Thyroid gland (tissue), 4 donors: ENCODE measurements at regions not wholly inside any gene's neighbourhood (a gene's known extent, or its start where the extent isn't known, plus 50 kb on each side); places are given as distances from the start of the nearest gene placed in this dataset.

Source experiments
- DNase-seq, 2 donors: peaks; one replicate each; pipeline ENCODE4 v3.0.0-alpha.2; 2019
- H3K27ac ChIP-seq, 3 donors: fragments of 200-600 bp; sonication (generic); 1 replicate in 2 of 3; 2 replicates in 1 of 3; pipeline ENCODE4 v1.5.1; 2016 to 2019; ENCODE audit warnings: mild to moderate bottlenecking in 1 of 3, moderate library complexity in 1 of 3
- H3K27me3 ChIP-seq: fragments of 200-600 bp; sonication (generic); one replicate; pipeline ENCODE4 v1.5.1; 2019
- H3K36me3 ChIP-seq, 2 donors: fragments of 200-600 bp; sonication (generic); one replicate each; pipeline ENCODE4 v1.5.1; 2016 to 2019
- H3K4me1 ChIP-seq, 2 donors: fragments of 200-600 bp; sonication (generic); one replicate each; pipeline ENCODE4 v1.5.1; 2017 to 2019
- H3K4me3 ChIP-seq, 3 donors: fragments of 200-600 bp; sonication (generic); replicated peaks in 1 of 3; 1 replicate in 2 of 3; 2 replicates in 1 of 3; pipeline ENCODE4 v1.5.1; 2016; ENCODE audit warnings: mild to moderate bottlenecking in 1 of 3
- H3K9me3 ChIP-seq: fragments of 200-600 bp; sonication (generic); one replicate; pipeline ENCODE4 v1.5.1; 2017
- POLR2A ChIP-seq, 2 donors: fragments of 450-650 bp; IDR thresholded peaks; one replicate each; pipeline ENCODE4 v1.6.1; 2017; ENCODE audit warnings: antibody characterized with exemption in 2 of 2, mild to moderate bottlenecking in 2 of 2, moderate library complexity in 1 of 2
- WGBS, 2 donors: methylation state at CpG; one replicate each; pipeline ENCODE4 v1.1.5; 2017; 5-methylcytosine and 5-hydroxymethylcytosine counted together
- intact Hi-C: fragments of 100-400 bp; cut with DNase I; formaldehyde crosslinking; loops from one replicate; pipeline ENCODE4 v1.15.1; 2023
- TF ChIP-seq, protein P1 (sequence below), 6 experiments: fragments of 200-600 bp in 3 of 6; fragments of 450-650 bp in 3 of 6; sonication (generic) in 3 of 6; IDR thresholded peaks; one replicate each; pipeline ENCODE4 v1.5.1; 2016 to 2019; ENCODE audit warnings: antibody characterized with exemption in 6 of 6, mild to moderate bottlenecking in 2 of 6, inconsistent platforms in 1 of 6, moderate library complexity in 1 of 6

DNA sequence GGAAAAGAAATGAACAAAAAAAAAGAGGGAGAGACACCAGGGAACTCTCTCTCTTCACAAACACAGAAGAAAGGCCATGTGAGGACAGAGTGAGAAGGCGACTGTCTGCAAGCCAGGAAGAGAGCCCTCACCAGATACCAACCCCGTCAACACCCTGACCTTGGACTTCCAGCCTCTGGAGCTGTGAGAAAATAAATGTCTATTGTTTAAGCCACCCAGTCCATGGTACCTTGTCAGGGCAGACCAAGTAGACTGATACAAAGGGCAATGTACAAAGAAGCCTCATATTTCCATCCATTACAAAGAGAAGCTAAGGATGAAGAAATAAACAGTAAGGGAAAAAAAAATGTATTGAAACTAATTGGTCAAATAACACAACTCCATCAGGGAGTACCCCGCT is 146.6 kb downstream of the ZNF281 start:
- Histone ChIP-seq H3K9me3 (no peaks in the 10 kb centered on the region), H3K4me3 (no peak overlapping the region), H3K27me3 (no peaks in the 10 kb centered on the region), H3K4me1 (no peaks in the 10 kb centered on the region), H3K27ac (no peak overlapping the region), H3K36me3 (no peaks in the 10 kb centered on the region)
- no peak for DNase-seq
- 90 to 92% methylated on average over 3 of the region's 3 CpGs for WGBS, 2 donors
- TF ChIP-seq, protein P1, sequence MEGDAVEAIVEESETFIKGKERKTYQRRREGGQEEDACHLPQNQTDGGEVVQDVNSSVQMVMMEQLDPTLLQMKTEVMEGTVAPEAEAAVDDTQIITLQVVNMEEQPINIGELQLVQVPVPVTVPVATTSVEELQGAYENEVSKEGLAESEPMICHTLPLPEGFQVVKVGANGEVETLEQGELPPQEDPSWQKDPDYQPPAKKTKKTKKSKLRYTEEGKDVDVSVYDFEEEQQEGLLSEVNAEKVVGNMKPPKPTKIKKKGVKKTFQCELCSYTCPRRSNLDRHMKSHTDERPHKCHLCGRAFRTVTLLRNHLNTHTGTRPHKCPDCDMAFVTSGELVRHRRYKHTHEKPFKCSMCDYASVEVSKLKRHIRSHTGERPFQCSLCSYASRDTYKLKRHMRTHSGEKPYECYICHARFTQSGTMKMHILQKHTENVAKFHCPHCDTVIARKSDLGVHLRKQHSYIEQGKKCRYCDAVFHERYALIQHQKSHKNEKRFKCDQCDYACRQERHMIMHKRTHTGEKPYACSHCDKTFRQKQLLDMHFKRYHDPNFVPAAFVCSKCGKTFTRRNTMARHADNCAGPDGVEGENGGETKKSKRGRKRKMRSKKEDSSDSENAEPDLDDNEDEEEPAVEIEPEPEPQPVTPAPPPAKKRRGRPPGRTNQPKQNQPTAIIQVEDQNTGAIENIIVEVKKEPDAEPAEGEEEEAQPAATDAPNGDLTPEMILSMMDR (IDR thresholded peaks at IDR 0.05) = no peak
- no peak for TF ChIP-seq POLR2A (IDR thresholded peaks at IDR 0.05)
- intact Hi-C loops = no loop called here

DNA sequence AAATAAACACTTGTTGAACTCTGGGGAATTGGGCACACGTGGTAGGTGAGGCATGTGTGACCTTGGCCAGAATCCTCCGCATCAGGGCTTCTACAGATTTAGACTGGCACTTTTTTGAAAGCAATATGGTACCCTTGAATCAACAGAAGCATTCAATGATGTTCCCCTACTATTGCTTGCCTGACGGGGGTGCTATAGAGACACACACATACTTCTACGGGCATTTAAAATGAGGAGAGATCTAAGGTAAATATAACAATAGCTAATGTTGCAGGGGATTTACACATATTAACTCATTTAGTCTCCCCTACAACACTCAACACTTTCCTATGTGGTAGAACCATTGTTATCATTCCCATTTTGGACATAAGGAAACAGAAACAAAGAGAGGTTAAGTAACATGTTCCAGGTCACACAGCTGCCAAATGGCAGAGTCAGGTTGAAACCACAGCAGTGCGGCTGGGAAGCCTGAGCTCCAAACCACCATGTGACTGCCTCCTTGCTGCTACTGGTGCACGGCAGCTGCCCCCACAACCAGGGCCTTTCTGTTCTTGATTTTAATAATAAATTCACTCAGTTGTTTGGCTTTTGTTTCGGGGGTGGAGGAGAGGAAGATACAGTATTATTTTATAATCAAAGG is 147.4 kb downstream of the ZNF281 start:
- H3K9me3 ChIP-seq = no peaks in the 10 kb centered on the region
- no peaks in the 10 kb centered on the region for H3K27me3 ChIP-seq
- no peak for DNase-seq
- no peak overlapping the region for H3K27ac ChIP-seq
- no peak overlapping the region for H3K4me3 ChIP-seq
- no peaks in the 10 kb centered on the region for H3K36me3 ChIP-seq
- intact Hi-C loops = no loop called here
- TF ChIP-seq, protein P1 (IDR thresholded peaks at IDR 0.05) = no peak
- no peak for TF ChIP-seq POLR2A (IDR thresholded peaks at IDR 0.05)
- WGBS, 2 donors = 85 to 87% methylated on average over 7 of the region's 7 CpGs
- no peaks in the 10 kb centered on the region for H3K4me1 ChIP-seq

DNA sequence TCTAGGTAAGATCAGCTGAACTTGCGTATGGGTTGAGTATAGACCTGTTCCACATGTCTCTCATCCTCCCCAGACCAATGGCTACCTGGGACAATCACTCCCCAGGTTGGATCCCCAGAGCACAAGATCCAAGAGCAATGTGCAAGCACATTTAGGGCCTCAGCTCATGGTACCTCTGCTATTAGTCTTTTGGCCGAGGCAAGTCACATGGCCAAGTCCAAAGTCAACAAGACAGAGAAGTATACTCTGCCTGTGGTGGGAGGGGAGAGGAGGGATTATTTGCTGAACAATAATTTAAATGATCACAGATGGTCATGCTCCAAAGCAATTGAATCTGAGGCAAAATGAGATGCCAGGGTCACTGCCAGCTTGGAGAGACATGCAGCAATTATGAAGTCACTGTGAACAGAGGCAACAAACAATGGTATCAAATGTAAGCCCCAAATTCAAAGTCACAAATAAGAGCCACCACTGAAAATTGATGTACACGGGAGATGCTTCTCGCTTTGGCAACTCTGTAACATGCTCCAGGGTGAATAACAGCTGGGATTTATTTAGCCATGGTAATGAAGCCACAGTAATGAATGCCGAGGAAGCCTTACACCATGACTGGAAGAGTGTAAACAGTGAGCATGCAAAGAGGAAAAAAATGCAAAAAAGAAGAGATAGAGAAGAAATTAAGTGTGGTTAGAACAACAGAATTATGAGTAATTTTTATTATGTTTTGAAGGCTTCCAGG is 149.1 kb downstream of the ZNF281 start:
- no peak for DNase-seq
- intact Hi-C loops = no loop called here
- TF ChIP-seq, protein P1 (IDR thresholded peaks at IDR 0.05) = no peak
- no peak for TF ChIP-seq POLR2A (IDR thresholded peaks at IDR 0.05)
- no peaks in the 10 kb centered on the region for H3K36me3 ChIP-seq
- 71 to 83% methylated on average over 5 of the region's 5 CpGs for WGBS, 2 donors
- no peaks in the 10 kb centered on the region for H3K27me3 ChIP-seq
- H3K4me1 ChIP-seq = no peaks in the 10 kb centered on the region
- H3K9me3 ChIP-seq = no peaks in the 10 kb centered on the region
- H3K27ac ChIP-seq = no peak overlapping the region
- no peak overlapping the region for H3K4me3 ChIP-seq

DNA sequence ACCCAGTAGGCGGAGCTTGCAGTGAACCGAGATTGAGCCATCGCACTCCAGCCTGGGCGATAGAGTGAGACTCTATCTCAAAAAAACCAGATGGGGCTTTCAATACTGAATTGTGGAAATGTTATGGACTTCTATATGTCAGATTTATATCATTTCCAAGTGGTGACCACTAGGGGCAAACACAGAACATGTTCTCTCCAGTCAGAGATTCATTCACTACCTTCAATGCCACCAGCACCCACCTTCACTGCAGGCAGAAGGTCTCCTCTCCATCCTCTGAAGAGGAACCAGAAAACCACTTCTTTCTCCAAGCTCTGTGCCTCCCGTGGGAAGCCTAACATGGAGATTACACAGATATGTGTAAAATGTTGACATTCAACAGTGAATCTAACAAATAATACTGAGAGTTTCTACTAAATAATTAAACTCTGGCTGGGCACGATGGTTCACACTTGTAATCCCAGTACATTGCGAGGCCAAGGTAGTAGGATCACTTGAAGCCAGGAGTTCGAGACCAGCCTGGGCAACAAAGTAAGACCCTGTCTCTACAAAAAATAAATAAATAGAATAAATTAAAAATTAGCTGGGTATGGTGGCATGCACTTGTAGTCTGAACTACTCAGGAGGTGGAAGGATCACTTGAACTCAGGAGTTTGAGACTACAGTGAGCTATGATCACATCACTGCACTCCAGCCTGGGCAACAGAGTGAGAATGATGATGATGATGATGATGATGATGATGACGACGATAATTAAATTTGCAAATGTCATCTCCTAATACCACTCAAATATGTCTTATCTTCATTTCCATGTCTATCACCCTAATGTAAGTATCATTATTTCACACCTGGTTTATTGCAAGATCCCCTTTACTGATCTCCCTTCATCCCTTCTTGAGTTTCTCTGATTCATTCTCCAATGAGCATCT is 151.1 kb downstream of the ZNF281 start:
- TF ChIP-seq, protein P1 (IDR thresholded peaks at IDR 0.05) = peak in 1 of 6 experiments; percentile 27
- TF ChIP-seq POLR2A (IDR thresholded peaks at IDR 0.05) = no peak
- intact Hi-C loops = no loop called here
- no peak overlapping the region for H3K4me3 ChIP-seq
- H3K27ac ChIP-seq = no peak overlapping the region
- no peaks in the 10 kb centered on the region for H3K4me1 ChIP-seq
- H3K36me3 ChIP-seq = no peaks in the 10 kb centered on the region
- H3K9me3 ChIP-seq = no peaks in the 10 kb centered on the region
- 87 to 90% methylated on average over 10 of the region's 10 CpGs for WGBS, 2 donors
- no peak for DNase-seq
- no peaks in the 10 kb centered on the region for H3K27me3 ChIP-seq
